Left hindlimb (tissue), 1 donor: ENCODE measurements at regions not wholly inside any gene's neighbourhood (a gene's known extent, or its start where the extent isn't known, plus 50 kb on each side); places are given as distances from the start of the nearest gene placed in this dataset.
A peak's percentile ranks its signal among the peaks of the same experiment; 100 is the strongest.
"Not testable (repeated sequence)": the region's sequence is repeated elsewhere in the genome, so short reads cannot be mapped to it uniquely, and the experiment has no call there.

Experiments
- DNase-seq: peaks from one replicate; pipeline ENCODE4 v3.0.0-alpha.2; 2018

GRCh38 chrX:10676235-10676957 is 56.0 kb upstream of the MID1 start:
- DNase-seq, result no peak

GRCh38 chrX:10677490-10677889 is 57.1 kb upstream of the MID1 start:
- DNase-seq, result no peak

GRCh38 chrX:10679387-10679786 is 59.0 kb upstream of the MID1 start:
- DNase-seq, result no peak

- DNase-seq, result no peak
These were observed 60.8 kb upstream of the MID1 start for GRCh38 chrX:10681167-10681566.

GRCh38 chrX:10683631-10684030 is 63.2 kb upstream of the MID1 start:
- not testable (repeated sequence) for DNase-seq

- DNase-seq, result no peak
These were observed 65.7 kb upstream of the MID1 start for GRCh38 chrX:10685923-10686595.

GRCh38 chrX:10691751-10692150 is 71.4 kb upstream of the MID1 start:
- DNase-seq, result not testable (repeated sequence)

GRCh38 chrX:10697616-10698317 is 77.4 kb upstream of the MID1 start:
- peak; percentile 34 for DNase-seq

- DNase-seq, result no peak
These were observed 77.9 kb upstream of the MID1 start for GRCh38 chrX:10698318-10698640.

- DNase-seq, result no peak
These were observed 81.6 kb upstream of the MID1 start for GRCh38 chrX:10702031-10702430.

- not testable (repeated sequence) for DNase-seq
These were observed 86.0 kb upstream of the MID1 start for GRCh38 chrX:10706342-10706741.

GRCh38 chrX:10707773-10708172 is 87.4 kb upstream of the MID1 start:
- no peak for DNase-seq

GRCh38 chrX:10709276-10709675 is 88.9 kb upstream of the MID1 start:
- DNase-seq, result no peak

- DNase-seq, result no peak
These were observed 94.1 kb upstream of the MID1 start for GRCh38 chrX:10714531-10714930.

GRCh38 chrX:10722851-10723250 is 102.5 kb upstream of the MID1 start:
- peak; percentile 67 for DNase-seq

- DNase-seq, result no peak
These were observed 104.7 kb upstream of the MID1 start for GRCh38 chrX:10725071-10725470.

GRCh38 chrX:10726647-10727046 is 106.3 kb upstream of the MID1 start:
- peak; percentile 52 for DNase-seq

GRCh38 chrX:10728806-10729389 is 108.5 kb upstream of the MID1 start:
- DNase-seq, result no peak

GRCh38 chrX:10739426-10739825 is 119.0 kb upstream of the MID1 start:
- no peak for DNase-seq

GRCh38 chrX:10741003-10741402 is 120.6 kb upstream of the MID1 start:
- no peak for DNase-seq

- DNase-seq, result no peak
These were observed 121.2 kb upstream of the MID1 start for GRCh38 chrX:10741550-10741949.

- no peak for DNase-seq
These were observed 123.1 kb upstream of the MID1 start for GRCh38 chrX:10743476-10743875.

GRCh38 chrX:10744007-10744406 is 123.6 kb upstream of the MID1 start:
- no peak for DNase-seq

- no peak for DNase-seq
These were observed 127.6 kb upstream of the MID1 start for GRCh38 chrX:10747975-10748374.
